ENCODE measurements at regions not wholly inside any gene's neighbourhood (a gene's known extent, or its start where the extent isn't known, plus 50 kb on each side); places are given as distances from the start of the nearest gene placed in this dataset.

- Histone ChIP-seq H2BK5ac (ENCODE audit: insufficient read length, low read length) (no peak overlapping the region), H2BK15ac (ENCODE audit: low read depth, low read length) (no peak overlapping the region), H3K27me3 (ENCODE audit: insufficient read depth, low read length) (no peaks in the 10 kb centered on the region), H4K5ac (ENCODE audit: insufficient read length, low read depth, low read length) (no peak overlapping the region), H3K18ac (ENCODE audit: insufficient read length, low read depth, low read length) (no peak overlapping the region), H2BK120ac (ENCODE audit: low read depth, low read length, poor library complexity, severe bottlenecking) (no peak overlapping the region), H3T11ph (ENCODE audit: low read length) (no peak overlapping the region), H2BK12ac (ENCODE audit: insufficient read length, low read depth, low read length) (no peak overlapping the region), H3K79me2 (ENCODE audit: insufficient read depth, low read length) (no peaks in the 10 kb centered on the region), H3K23me2 (ENCODE audit: insufficient read length, low read depth, low read length, poor library complexity, severe bottlenecking) (no peaks in the 10 kb centered on the region), H3K56ac (ENCODE audit: insufficient read length, low read depth, low read length) (no peak overlapping the region), H3K79me1 (ENCODE audit: insufficient read depth, low read depth, low read length, poor library complexity, severe bottlenecking) (no peaks in the 10 kb centered on the region), H3K23ac (ENCODE audit: insufficient read length, low read depth, low read length) (no peak overlapping the region), H4K8ac (replicated peaks; ENCODE audit: insufficient read length, low read depth, low read length) (no peak overlapping the region), H3K4me1 (ENCODE audit: insufficient read depth, low read length) (peaks cover 8% of the 10 kb centered on the region; the same call in 1 of the 2 replicates), H3K9me3 (ENCODE audit: control insufficient read depth, low read depth, low read length) (peaks cover 4% of the 10 kb centered on the region), H3K14ac (ENCODE audit: insufficient read depth, low read length) (no peak overlapping the region), H3K27ac (ENCODE audit: insufficient read length, low read depth, low read length) (no peak overlapping the region), H3K4me2 (ENCODE audit: insufficient read depth, insufficient read length, low read length) (no peak overlapping the region), H2BK20ac (ENCODE audit: low read depth, low read length, poor library complexity, severe bottlenecking) (no peak overlapping the region), H4K20me1 (ENCODE audit: control insufficient read depth, insufficient read depth, insufficient read length) (no peaks in the 10 kb centered on the region), H3K4ac (ENCODE audit: low read depth, low read length) (no peak overlapping the region), H2AK5ac (ENCODE audit: insufficient read length, low read length) (no peak overlapping the region), H4K91ac (ENCODE audit: insufficient read length, low read depth, low read length) (no peak overlapping the region), H2AFZ (ENCODE audit: low read length) (no peak overlapping the region), H3K9ac (ENCODE audit: extremely low read depth, insufficient read length, low read length) (no peak overlapping the region)
- H3K27ac Mint-ChIP-seq: no peak overlapping the region
- peaks cover 28 to 32% of the 10 kb centered on the region in 2 experiments for H3K4me1 Mint-ChIP-seq
- no peak for DNase-seq
- no CpG with 5 or more reads among the region's 5 CpGs for WGBS (ENCODE audit: extremely low coverage, insufficient read length, low lambda C conversion rate)
- no peak overlapping the region for H3K4me3 Mint-ChIP-seq
- peaks cover 37% of the 10 kb centered on the region for H3K27me3 Mint-ChIP-seq (ENCODE audit: low read depth)
- peaks cover 3 to 5% of the 10 kb centered on the region in 2 experiments for H3K9me3 Mint-ChIP-seq
- H3K36me3 Mint-ChIP-seq (ENCODE audit: insufficient read depth in 1 of 3, low read depth in 3 of 3): peaks cover 2 to 10% (median 2%) of the 10 kb centered on the region in 3 experiments; a peak in 6 of 7 replicates
- no peak for TF ChIP-seq CTCF (conservative IDR thresholded peaks at IDR 0.05)
These were observed 598.2 kb upstream of the KLF4 start for GRCh38 chr9:108087781-108088180.
